ENCODE measurements at regions not wholly inside any gene's neighbourhood (a gene's known extent, or its start where the extent isn't known, plus 50 kb on each side); places are given as distances from the start of the nearest gene placed in this dataset.

GRCh38 chr2:120463527-120463926 lies 117.6 kb downstream of the INHBB start:
- no peak for TF ChIP-seq CTCF (IDR thresholded peaks at IDR 0.05; ENCODE audit: insufficient read depth, low read depth, low read length, missing control alignments)
- H3K4me3 ChIP-seq (ENCODE audit: low read length): no peak overlapping the region
- DNase-seq (ENCODE audit: low read depth): no peak

DNA sequence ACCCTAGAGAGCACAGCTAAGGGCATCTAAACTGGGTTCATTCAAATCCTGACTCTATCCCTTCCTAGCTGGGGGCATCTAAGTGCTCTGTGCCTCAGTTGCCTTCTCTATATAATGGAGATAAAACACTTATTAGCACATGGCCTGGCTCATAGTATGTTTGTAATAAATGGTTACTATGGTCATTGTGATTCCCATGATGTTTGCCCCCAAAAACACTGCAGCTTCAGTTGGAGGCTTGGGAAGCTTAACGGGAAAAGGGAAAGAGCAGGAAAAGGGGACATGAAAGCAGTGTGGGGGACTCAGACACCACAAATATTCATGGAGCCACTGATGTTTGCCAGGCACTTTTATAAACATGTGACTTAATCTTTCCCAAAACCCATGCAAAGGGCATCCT lies 118.1 kb downstream of the INHBB start:
- H3K4me3 ChIP-seq (ENCODE audit: low read length): no peak overlapping the region
- TF ChIP-seq CTCF (IDR thresholded peaks at IDR 0.05; ENCODE audit: insufficient read depth, low read depth, low read length, missing control alignments): no peak
- DNase-seq (ENCODE audit: low read depth): no peak

GRCh38 chr2:120464448-120464931 lies 118.6 kb downstream of the INHBB start:
- DNase-seq (ENCODE audit: low read depth): no peak

DNA sequence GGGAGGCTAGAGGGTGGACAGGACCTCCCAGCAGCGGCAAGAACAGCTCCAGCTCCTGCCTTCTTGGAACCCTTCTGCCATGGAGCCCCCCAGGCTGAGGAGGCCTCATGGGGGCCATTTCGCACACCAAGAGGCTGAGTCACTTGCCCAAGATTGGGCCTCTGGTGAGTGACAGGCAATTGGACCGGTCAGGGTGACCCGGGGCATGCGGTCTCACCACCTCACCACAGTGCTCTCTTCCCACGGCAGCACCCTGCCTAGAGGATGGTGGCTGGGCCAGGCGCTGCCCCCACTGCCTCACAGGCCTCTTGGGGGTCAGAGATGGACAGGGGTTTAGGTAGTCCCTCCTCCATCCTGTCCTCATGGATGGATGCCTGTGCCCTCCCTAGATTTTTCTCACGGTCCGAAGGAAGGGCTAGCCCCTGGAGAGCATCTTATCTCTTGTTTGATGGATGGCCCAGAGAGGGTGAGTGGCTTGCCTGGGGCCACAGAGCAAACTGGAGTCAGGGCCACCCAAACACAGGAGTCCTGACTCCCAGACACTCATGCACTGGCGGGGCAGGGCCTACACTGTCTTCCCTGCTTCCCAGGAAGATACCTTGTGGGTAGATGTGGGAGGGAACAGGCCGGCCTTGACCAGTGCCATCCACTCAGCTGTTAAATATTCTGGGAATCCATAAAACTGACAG lies 119.2 kb downstream of the INHBB start:
- H3K4me3 ChIP-seq (ENCODE audit: low read length): no peak overlapping the region
- no peak for DNase-seq (ENCODE audit: low read depth)
- no peak for TF ChIP-seq CTCF (IDR thresholded peaks at IDR 0.05; ENCODE audit: insufficient read depth, low read depth, low read length, missing control alignments)

More at GRCh38 chr2:120464448-120464931, 118.6 kb downstream of the INHBB start:
- TF ChIP-seq CTCF (IDR thresholded peaks at IDR 0.05; ENCODE audit: insufficient read depth, low read depth, low read length, missing control alignments): no peak
- no peak overlapping the region for H3K4me3 ChIP-seq (ENCODE audit: low read length)

DNA sequence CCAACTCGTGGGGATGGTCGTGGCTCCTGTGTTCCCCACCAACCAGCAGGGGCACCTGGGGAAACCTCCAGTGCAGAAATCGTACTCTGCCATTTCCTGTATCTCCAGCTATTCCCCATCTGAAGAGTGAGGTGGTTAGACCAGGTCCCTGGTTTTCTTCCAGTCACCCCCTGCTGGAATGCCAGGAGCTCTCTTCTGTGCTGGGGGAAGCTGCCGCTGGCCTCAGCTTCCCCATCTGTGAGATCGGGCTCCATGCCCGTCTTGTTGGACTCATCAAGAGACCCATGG lies 119.7 kb downstream of the INHBB start:
- DNase-seq (ENCODE audit: low read depth): no peak
- TF ChIP-seq CTCF (IDR thresholded peaks at IDR 0.05; ENCODE audit: insufficient read depth, low read depth, low read length, missing control alignments): no peak
- no peak overlapping the region for H3K4me3 ChIP-seq (ENCODE audit: low read length)

- H3K4me3 ChIP-seq (ENCODE audit: low read length): no peak overlapping the region
- no peak for TF ChIP-seq CTCF (IDR thresholded peaks at IDR 0.05; ENCODE audit: insufficient read depth, low read depth, low read length, missing control alignments)
- DNase-seq (ENCODE audit: low read depth): no peak
Observed at GRCh38 chr2:120465989-120466703, 120.2 kb downstream of the INHBB start.

DNA sequence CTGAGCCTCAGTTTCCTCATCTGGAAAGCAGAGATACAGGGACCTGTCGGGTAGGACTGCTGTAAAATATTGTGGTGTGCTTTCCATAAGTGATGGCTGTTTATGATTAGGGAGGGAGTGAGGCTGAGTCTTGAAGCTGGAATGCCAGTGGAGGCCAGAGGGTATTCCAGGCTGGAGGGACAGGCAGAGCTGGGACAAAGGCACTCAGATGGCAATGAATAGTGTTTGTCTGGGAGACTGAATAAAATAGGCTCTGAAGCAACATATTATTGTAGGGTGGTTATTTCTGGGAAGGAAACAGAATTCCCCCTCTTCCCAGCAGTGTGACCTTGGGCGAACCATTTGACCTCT lies 120.7 kb downstream of the INHBB start:
- TF ChIP-seq CTCF (IDR thresholded peaks at IDR 0.05; ENCODE audit: insufficient read depth, low read depth, low read length, missing control alignments): no peak
- no peak for DNase-seq (ENCODE audit: low read depth)
- no peak overlapping the region for H3K4me3 ChIP-seq (ENCODE audit: low read length)
